Stromal cell of bone marrow (primary cell): ENCODE measurements at regions not wholly inside any gene's neighbourhood (a gene's known extent, or its start where the extent isn't known, plus 50 kb on each side); places are given as distances from the start of the nearest gene placed in this dataset.
"Not testable (repeated sequence)": the region's sequence is repeated elsewhere in the genome, so short reads cannot be mapped to it uniquely, and the experiment has no call there.

ENCODE experiments used
- DNase-seq: peaks from one replicate; pipeline ENCODE4 v3.0.0-alpha.2; 2012; ENCODE audit warnings: low read depth

- no peak for DNase-seq
These were observed 143.9 kb upstream of the ZNF366 start for GRCh38 chr5:72651109-72651508.

GRCh38 chr5:72649449-72649848, 142.2 kb upstream of the ZNF366 start:
- DNase-seq, result no peak

- DNase-seq, result no peak
These were observed 141.3 kb upstream of the ZNF366 start for GRCh38 chr5:72648480-72648879.

- no peak for DNase-seq
These were observed 140.6 kb upstream of the ZNF366 start for GRCh38 chr5:72647806-72648205.

- DNase-seq, result no peak
These were observed 139.1 kb upstream of the ZNF366 start for GRCh38 chr5:72646246-72646866.

GRCh38 chr5:72645064-72645846, 138.0 kb upstream of the ZNF366 start:
- no peak for DNase-seq

GRCh38 chr5:72644296-72644695, 137.1 kb upstream of the ZNF366 start:
- DNase-seq, result no peak

- DNase-seq, result no peak
These were observed 134.0 kb upstream of the ZNF366 start for GRCh38 chr5:72641164-72641563.

GRCh38 chr5:72637058-72637457, 129.8 kb upstream of the ZNF366 start:
- DNase-seq, result no peak

GRCh38 chr5:72636565-72636964, 129.4 kb upstream of the ZNF366 start:
- DNase-seq, result not testable (repeated sequence)

GRCh38 chr5:72634444-72634843, 127.2 kb upstream of the ZNF366 start:
- DNase-seq, result no peak

- peak; percentile 58 for DNase-seq
These were observed 126.4 kb upstream of the ZNF366 start for GRCh38 chr5:72633649-72634048.

- DNase-seq, result no peak
These were observed 125.8 kb upstream of the ZNF366 start for GRCh38 chr5:72633041-72633445.

- DNase-seq, result no peak
These were observed 123.5 kb upstream of the ZNF366 start for GRCh38 chr5:72630721-72631120.

- no peak for DNase-seq
These were observed 122.9 kb upstream of the ZNF366 start for GRCh38 chr5:72630081-72630480.

- no peak for DNase-seq
These were observed 121.7 kb upstream of the ZNF366 start for GRCh38 chr5:72628771-72629371.

- no peak for DNase-seq
These were observed 118.1 kb upstream of the ZNF366 start for GRCh38 chr5:72625332-72625731.

GRCh38 chr5:72624641-72625236, 117.5 kb upstream of the ZNF366 start:
- peak; percentile 68 for DNase-seq

GRCh38 chr5:72623936-72624335, 116.7 kb upstream of the ZNF366 start:
- DNase-seq, result no peak

- DNase-seq, result no peak
These were observed 116.1 kb upstream of the ZNF366 start for GRCh38 chr5:72623323-72623722.

- no peak for DNase-seq
These were observed 115.1 kb upstream of the ZNF366 start for GRCh38 chr5:72622170-72622760.

GRCh38 chr5:72621576-72621975, 114.4 kb upstream of the ZNF366 start:
- DNase-seq, result no peak

GRCh38 chr5:72619677-72620076, 112.5 kb upstream of the ZNF366 start:
- no peak for DNase-seq
